ENCODE measurements at regions not wholly inside any gene's neighbourhood (a gene's known extent, or its start where the extent isn't known, plus 50 kb on each side); places are given as distances from the start of the nearest gene placed in this dataset.

DNA sequence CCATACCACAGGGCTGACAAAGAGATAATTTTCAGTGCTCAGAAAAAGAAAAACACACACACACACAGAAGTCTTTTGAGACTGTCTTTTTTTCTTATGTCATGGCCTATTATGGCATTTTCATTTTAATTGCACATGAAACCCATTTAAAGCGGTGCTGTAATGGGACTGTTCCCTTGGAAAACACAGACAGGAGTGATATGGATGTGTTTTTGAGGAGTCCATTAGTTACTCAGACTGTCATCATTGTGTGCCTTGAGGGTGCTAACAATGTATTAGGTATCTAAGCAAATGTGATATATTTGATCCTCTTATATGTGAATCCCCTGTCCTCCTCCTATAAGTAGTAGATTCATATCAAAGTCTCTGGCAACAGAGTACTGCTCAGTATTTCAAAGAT lies 642.0 kb upstream of the WWC1 start:
- TF ChIP-seq CTCF (IDR thresholded peaks at IDR 0.05; ENCODE audit: insufficient read depth, low read length, poor library complexity, severe bottlenecking) (no peak), EZH2phosphoT487 (conservative IDR thresholded peaks at IDR 0.05; ENCODE audit: low read length) (no peak)

Data from SU-DHL-6 (cell line).